Liver (tissue), 8 donors: ENCODE measurements at regions not wholly inside any gene's neighbourhood (a gene's known extent, or its start where the extent isn't known, plus 50 kb on each side); places are given as distances from the start of the nearest gene placed in this dataset.

Source experiments
- DNase-seq: peaks from one replicate; pipeline ENCODE4 v3.0.0-alpha.2; 2017; ENCODE audit warnings: low spot score
- H3K27ac ChIP-seq, 2 donors: one replicate each; pipeline ENCODE4 v1.7.0; 2013; ENCODE audit warnings: inconsistent platforms in 2 of 2, low read length in 2 of 2, control low read depth in 1 of 2, low read depth in 1 of 2, mild to moderate bottlenecking in 1 of 2
- H3K27me3 ChIP-seq, 4 donors: one replicate each; pipeline versions ENCODE4 v1.6.1 to v1.7.0; 2013; ENCODE audit warnings: low read length in 3 of 4, inconsistent platforms in 1 of 4, mild to moderate bottlenecking in 1 of 4, moderate library complexity in 1 of 4; ENCODE audit not compliant: control insufficient read depth in 4 of 4, insufficient read depth in 4 of 4
- H3K36me3 ChIP-seq, 4 donors: one replicate each; pipeline versions ENCODE4 v1.6.1 to v1.7.0; 2013; ENCODE audit warnings: low read length in 3 of 4, mild to moderate bottlenecking in 3 of 4, low read depth in 1 of 4, moderate library complexity in 1 of 4; ENCODE audit not compliant: control insufficient read depth in 4 of 4, insufficient read depth in 3 of 4
- H3K4me1 ChIP-seq, 4 donors: one replicate each; pipeline versions ENCODE4 v1.6.1 to v1.7.0; 2013; ENCODE audit warnings: low read length in 3 of 4, mild to moderate bottlenecking in 3 of 4, moderate library complexity in 1 of 4; ENCODE audit not compliant: control insufficient read depth in 4 of 4, insufficient read depth in 4 of 4
- H3K4me3 ChIP-seq, 3 donors: one replicate each; pipeline versions ENCODE4 v1.6.1 to v1.7.0; 2013; ENCODE audit warnings: low read length in 3 of 3, control low read depth in 1 of 3, low read depth in 1 of 3, mild to moderate bottlenecking in 1 of 3
- H3K9ac ChIP-seq, 2 donors: one replicate each; pipeline ENCODE4 v1.7.0; 2013; ENCODE audit warnings: low read length in 2 of 2, mild to moderate bottlenecking in 2 of 2, moderate library complexity in 2 of 2, control low read depth in 1 of 2, low read depth in 1 of 2
- H3K9me3 ChIP-seq, 4 donors: one replicate each; pipeline versions ENCODE4 v1.6.1 to v1.7.0; 2013; ENCODE audit warnings: low read length in 3 of 4; ENCODE audit not compliant: control insufficient read depth in 4 of 4
- EGR1 ChIP-seq, 2 donors: IDR thresholded peaks; 2 replicates each; pipeline ENCODE4 v1.6.1; 2016 to 2018; ENCODE audit warnings: antibody characterized with exemption in 2 of 2, low read depth in 2 of 2
- FOXA1 ChIP-seq: IDR thresholded peaks from 2 replicates; pipeline ENCODE4 v1.6.1; 2016; ENCODE audit warnings: antibody characterized with exemption
- FOXA2 ChIP-seq: IDR thresholded peaks from 2 replicates; pipeline ENCODE4 v1.6.1; 2016; ENCODE audit warnings: antibody characterized with exemption
- HNF4A ChIP-seq, 2 donors: conservative IDR thresholded peaks; 2 replicates each; pipeline ENCODE4 v1.6.1; 2016; ENCODE audit warnings: antibody characterized with exemption in 2 of 2, mild to moderate bottlenecking in 2 of 2
- HNF4G ChIP-seq: IDR thresholded peaks from 2 replicates; pipeline ENCODE4 v1.6.1; 2016; ENCODE audit warnings: antibody characterized with exemption
- JUND ChIP-seq, 2 donors: IDR thresholded peaks; 2 replicates each; pipeline ENCODE4 v1.6.1; 2016; ENCODE audit warnings: antibody characterized with exemption in 2 of 2
- NR2F2 ChIP-seq: IDR thresholded peaks from 2 replicates; pipeline ENCODE4 v1.6.1; 2016; ENCODE audit warnings: antibody characterized with exemption
- RAD21 ChIP-seq, 2 donors: IDR thresholded peaks; 2 replicates each; pipeline ENCODE4 v1.6.1; 2016; ENCODE audit warnings: antibody characterized with exemption in 2 of 2, mild to moderate bottlenecking in 2 of 2
- RXRA ChIP-seq, 2 donors: IDR thresholded peaks; 2 replicates each; pipeline ENCODE4 v1.6.1; 2017 to 2018; ENCODE audit warnings: antibody characterized with exemption in 2 of 2, mild to moderate bottlenecking in 1 of 2
- SP1 ChIP-seq: IDR thresholded peaks from 2 replicates; pipeline ENCODE4 v1.6.1; 2018; ENCODE audit warnings: antibody characterized with exemption, mild to moderate bottlenecking
- TAF1 ChIP-seq: conservative IDR thresholded peaks from 2 replicates; pipeline ENCODE4 v1.6.1; 2016; ENCODE audit warnings: antibody characterized with exemption, mild to moderate bottlenecking
- YY1 ChIP-seq: IDR thresholded peaks from 2 replicates; pipeline ENCODE4 v1.6.1; 2016; ENCODE audit warnings: antibody characterized with exemption, mild to moderate bottlenecking
- WGBS: extraction: QIAGEN DNeasy Blood & Tissue Kit; methylation state at CpG from one replicate; pipeline ENCODE4 v1.1.7; 2013; 5-methylcytosine and 5-hydroxymethylcytosine counted together
- TF ChIP-seq, protein P1 (sequence below): fragments of 150-350 bp; IDR thresholded peaks from 2 replicates; pipeline ENCODE4 v1.5.1; 2017; ENCODE audit warnings: improper control_type of control experiment, low read depth, low read length; ENCODE audit not compliant: missing input control
- TF ChIP-seq, protein P2 (sequence below): IDR thresholded peaks from 2 replicates; pipeline ENCODE4 v1.6.1; 2016; ENCODE audit warnings: antibody characterized with exemption
- TF ChIP-seq, protein P3 (sequence below): IDR thresholded peaks from 2 replicates; pipeline ENCODE4 v1.6.1; 2016; ENCODE audit warnings: antibody characterized with exemption
- TF ChIP-seq, protein P4 (sequence below): IDR thresholded peaks from 2 replicates; pipeline ENCODE4 v1.6.1; 2016; ENCODE audit warnings: antibody characterized with exemption
- TF ChIP-seq, protein P5 (sequence below): IDR thresholded peaks from 2 replicates; pipeline ENCODE4 v1.6.1; 2016; ENCODE audit warnings: antibody characterized with exemption, mild to moderate bottlenecking
- donor health status: healthy.
- donor health status: healthy.
- donor health status: healthy.
- donor health status: healthy.
- donor health status: healthy.

DNA sequence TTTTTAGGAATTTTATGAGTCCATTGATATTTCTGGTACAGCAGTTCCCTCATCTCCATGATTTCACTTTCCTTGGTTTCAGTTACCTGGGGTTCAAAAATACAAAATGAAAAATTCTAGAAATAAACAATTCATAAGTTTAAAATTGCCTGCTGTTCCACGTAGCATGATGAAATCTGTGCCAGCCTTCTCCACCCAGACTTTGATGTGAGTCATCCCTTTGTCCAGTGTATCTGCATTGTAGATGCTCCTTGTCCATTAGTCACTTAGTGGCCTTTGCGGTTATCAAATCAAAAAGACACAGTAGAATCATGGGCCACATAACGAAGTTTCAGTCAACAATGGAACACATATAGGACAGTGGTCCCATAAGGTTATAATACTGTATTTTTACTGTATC is 286.9 kb downstream of the PTEN start:
- H3K4me1 ChIP-seq: no peaks in the 10 kb centered on the region
- H3K4me3 ChIP-seq: no peak overlapping the region
- 95% methylated on average over 3 of the region's 3 CpGs for WGBS
- TF ChIP-seq, protein P1, sequence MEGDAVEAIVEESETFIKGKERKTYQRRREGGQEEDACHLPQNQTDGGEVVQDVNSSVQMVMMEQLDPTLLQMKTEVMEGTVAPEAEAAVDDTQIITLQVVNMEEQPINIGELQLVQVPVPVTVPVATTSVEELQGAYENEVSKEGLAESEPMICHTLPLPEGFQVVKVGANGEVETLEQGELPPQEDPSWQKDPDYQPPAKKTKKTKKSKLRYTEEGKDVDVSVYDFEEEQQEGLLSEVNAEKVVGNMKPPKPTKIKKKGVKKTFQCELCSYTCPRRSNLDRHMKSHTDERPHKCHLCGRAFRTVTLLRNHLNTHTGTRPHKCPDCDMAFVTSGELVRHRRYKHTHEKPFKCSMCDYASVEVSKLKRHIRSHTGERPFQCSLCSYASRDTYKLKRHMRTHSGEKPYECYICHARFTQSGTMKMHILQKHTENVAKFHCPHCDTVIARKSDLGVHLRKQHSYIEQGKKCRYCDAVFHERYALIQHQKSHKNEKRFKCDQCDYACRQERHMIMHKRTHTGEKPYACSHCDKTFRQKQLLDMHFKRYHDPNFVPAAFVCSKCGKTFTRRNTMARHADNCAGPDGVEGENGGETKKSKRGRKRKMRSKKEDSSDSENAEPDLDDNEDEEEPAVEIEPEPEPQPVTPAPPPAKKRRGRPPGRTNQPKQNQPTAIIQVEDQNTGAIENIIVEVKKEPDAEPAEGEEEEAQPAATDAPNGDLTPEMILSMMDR: no peak
- TF ChIP-seq RXRA (IDR thresholded peaks at IDR 0.05): no peak
- H3K9ac ChIP-seq: no peak overlapping the region
- H3K9me3 ChIP-seq: no peaks in the 10 kb centered on the region
- H3K27me3 ChIP-seq: no peaks in the 10 kb centered on the region
- no peak overlapping the region for H3K27ac ChIP-seq
- DNase-seq: no peak
- no peaks in the 10 kb centered on the region for H3K36me3 ChIP-seq

DNA sequence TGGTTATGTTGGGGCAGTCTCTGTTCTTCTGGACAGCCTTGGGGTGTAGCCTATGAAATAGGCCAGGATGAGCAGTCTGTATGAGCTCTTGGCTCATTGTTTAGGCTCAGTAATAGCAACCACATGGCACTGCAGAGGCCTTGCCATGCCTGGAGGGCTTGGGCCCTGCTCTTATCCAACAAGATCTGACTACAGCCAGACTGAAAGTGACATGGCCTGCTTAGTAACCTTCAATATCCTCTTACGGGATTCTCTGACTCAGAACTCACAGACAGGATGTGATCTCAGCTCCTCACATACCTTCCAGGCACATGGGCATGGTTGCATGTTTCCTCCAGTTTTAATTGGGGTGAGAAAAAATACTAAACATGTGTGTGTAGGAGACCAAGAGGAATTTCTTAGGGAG is 289.3 kb downstream of the PTEN start:
- Histone ChIP-seq H3K27me3 (no peaks in the 10 kb centered on the region), H3K9ac (no peak overlapping the region), H3K4me1 (no peaks in the 10 kb centered on the region), H3K9me3 (no peaks in the 10 kb centered on the region), H3K4me3 (no peak overlapping the region), H3K36me3 (no peaks in the 10 kb centered on the region), H3K27ac (no peak overlapping the region)
- DNase-seq: no peak
- TF ChIP-seq, protein P2, sequence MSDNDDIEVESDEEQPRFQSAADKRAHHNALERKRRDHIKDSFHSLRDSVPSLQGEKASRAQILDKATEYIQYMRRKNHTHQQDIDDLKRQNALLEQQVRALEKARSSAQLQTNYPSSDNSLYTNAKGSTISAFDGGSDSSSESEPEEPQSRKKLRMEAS: no peak
- TF ChIP-seq RAD21 (IDR thresholded peaks at IDR 0.05): no peak
- no peak for TF ChIP-seq FOXA2
- no peak for TF ChIP-seq TAF1
- no peak for TF ChIP-seq HNF4A (conservative IDR thresholded peaks at IDR 0.05)
- no peak for TF ChIP-seq EGR1 (IDR thresholded peaks at IDR 0.05; ENCODE audit: low read depth in 2 of 2)
- TF ChIP-seq FOXA1: no peak
- TF ChIP-seq NR2F2: no peak
- no peak for TF ChIP-seq RXRA (IDR thresholded peaks at IDR 0.05)
- TF ChIP-seq, protein P3, sequence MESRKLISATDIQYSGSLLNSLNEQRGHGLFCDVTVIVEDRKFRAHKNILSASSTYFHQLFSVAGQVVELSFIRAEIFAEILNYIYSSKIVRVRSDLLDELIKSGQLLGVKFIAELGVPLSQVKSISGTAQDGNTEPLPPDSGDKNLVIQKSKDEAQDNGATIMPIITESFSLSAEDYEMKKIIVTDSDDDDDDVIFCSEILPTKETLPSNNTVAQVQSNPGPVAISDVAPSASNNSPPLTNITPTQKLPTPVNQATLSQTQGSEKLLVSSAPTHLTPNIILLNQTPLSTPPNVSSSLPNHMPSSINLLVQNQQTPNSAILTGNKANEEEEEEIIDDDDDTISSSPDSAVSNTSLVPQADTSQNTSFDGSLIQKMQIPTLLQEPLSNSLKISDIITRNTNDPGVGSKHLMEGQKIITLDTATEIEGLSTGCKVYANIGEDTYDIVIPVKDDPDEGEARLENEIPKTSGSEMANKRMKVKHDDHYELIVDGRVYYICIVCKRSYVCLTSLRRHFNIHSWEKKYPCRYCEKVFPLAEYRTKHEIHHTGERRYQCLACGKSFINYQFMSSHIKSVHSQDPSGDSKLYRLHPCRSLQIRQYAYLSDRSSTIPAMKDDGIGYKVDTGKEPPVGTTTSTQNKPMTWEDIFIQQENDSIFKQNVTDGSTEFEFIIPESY: no peak
- 74% methylated on average over 1 of the region's 1 CpG for WGBS

DNA sequence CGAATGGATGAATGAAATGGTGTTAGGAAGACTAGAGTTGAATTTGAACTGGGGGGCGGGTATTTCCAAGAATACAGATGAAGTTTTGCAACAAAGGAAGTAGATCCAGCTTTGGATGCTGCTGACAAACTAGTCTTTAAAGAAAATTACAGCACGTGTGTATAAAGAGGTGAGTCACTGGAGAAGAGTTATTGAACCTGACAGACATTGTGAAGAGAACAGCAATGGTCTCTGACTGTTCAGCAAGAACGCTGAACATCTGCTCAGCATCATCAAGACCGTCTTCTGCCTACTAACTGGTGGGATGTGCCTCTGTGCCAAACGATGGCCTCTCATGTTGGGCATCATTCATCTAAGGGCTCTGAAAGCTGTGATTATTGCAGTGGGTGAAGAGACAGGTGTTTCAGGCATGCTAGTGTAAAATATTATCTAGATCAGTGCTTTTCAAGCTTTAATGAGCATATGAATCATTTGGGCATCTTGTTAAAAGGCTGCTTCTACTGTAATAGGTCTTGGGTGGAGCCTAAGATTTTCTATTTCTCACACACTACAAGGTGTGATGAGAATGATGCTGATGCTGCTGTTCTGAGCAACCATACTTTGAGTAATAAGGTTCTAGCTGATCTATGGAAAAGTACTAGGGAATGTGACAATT is 291.3 kb downstream of the PTEN start:
- H3K27ac ChIP-seq: no peak overlapping the region
- H3K27me3 ChIP-seq: no peaks in the 10 kb centered on the region
- H3K9ac ChIP-seq: no peak overlapping the region
- no peaks in the 10 kb centered on the region for H3K4me1 ChIP-seq
- no peaks in the 10 kb centered on the region for H3K9me3 ChIP-seq
- 88% methylated on average over 6 of the region's 6 CpGs for WGBS
- H3K4me3 ChIP-seq: no peak overlapping the region
- no peak for DNase-seq
- no peaks in the 10 kb centered on the region for H3K36me3 ChIP-seq
- TF ChIP-seq, protein P1: no peak
- TF ChIP-seq HNF4A (conservative IDR thresholded peaks at IDR 0.05): no peak
- TF ChIP-seq TAF1: no peak
- TF ChIP-seq YY1: no peak
- TF ChIP-seq, protein P4, sequence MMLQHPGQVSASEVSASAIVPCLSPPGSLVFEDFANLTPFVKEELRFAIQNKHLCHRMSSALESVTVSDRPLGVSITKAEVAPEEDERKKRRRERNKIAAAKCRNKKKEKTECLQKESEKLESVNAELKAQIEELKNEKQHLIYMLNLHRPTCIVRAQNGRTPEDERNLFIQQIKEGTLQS: no peak
- TF ChIP-seq HNF4G: no peak
- no peak for TF ChIP-seq SP1
- TF ChIP-seq JUND (IDR thresholded peaks at IDR 0.05): no peak
- TF ChIP-seq NR2F2: no peak
- TF ChIP-seq, protein P5, sequence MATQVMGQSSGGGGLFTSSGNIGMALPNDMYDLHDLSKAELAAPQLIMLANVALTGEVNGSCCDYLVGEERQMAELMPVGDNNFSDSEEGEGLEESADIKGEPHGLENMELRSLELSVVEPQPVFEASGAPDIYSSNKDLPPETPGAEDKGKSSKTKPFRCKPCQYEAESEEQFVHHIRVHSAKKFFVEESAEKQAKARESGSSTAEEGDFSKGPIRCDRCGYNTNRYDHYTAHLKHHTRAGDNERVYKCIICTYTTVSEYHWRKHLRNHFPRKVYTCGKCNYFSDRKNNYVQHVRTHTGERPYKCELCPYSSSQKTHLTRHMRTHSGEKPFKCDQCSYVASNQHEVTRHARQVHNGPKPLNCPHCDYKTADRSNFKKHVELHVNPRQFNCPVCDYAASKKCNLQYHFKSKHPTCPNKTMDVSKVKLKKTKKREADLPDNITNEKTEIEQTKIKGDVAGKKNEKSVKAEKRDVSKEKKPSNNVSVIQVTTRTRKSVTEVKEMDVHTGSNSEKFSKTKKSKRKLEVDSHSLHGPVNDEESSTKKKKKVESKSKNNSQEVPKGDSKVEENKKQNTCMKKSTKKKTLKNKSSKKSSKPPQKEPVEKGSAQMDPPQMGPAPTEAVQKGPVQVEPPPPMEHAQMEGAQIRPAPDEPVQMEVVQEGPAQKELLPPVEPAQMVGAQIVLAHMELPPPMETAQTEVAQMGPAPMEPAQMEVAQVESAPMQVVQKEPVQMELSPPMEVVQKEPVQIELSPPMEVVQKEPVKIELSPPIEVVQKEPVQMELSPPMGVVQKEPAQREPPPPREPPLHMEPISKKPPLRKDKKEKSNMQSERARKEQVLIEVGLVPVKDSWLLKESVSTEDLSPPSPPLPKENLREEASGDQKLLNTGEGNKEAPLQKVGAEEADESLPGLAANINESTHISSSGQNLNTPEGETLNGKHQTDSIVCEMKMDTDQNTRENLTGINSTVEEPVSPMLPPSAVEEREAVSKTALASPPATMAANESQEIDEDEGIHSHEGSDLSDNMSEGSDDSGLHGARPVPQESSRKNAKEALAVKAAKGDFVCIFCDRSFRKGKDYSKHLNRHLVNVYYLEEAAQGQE: no peak
- no peak for TF ChIP-seq FOXA1
- TF ChIP-seq EGR1 (IDR thresholded peaks at IDR 0.05; ENCODE audit: low read depth in 2 of 2): no peak
